GM18511 (cell line): ENCODE measurements at regions not wholly inside any gene's neighbourhood (a gene's known extent, or its start where the extent isn't known, plus 50 kb on each side); places are given as distances from the start of the nearest gene placed in this dataset.
A peak's percentile ranks its signal among the peaks of the same experiment; 100 is the strongest.
"Not testable (repeated sequence)": the region's sequence is repeated elsewhere in the genome, so short reads cannot be mapped to it uniquely, and the experiment has no call there.

Source experiments
- ATAC-seq: cut with Tn5 transposase; IDR thresholded peaks from one replicate; pipeline ENCODE4 v1.9.1; 2021; ENCODE audit warnings: mild to moderate bottlenecking, moderate library complexity; ENCODE audit not compliant: unreplicated experiment

- ATAC-seq = no peak
Observed at GRCh38 chr11:86167499-86168164, 76.9 kb upstream of the EED start.

- not testable (repeated sequence) for ATAC-seq
Observed at GRCh38 chr11:86166287-86166686, 78.3 kb upstream of the EED start.

- no peak for ATAC-seq
Observed at GRCh38 chr11:86164106-86164505, 80.4 kb upstream of the EED start.

DNA sequence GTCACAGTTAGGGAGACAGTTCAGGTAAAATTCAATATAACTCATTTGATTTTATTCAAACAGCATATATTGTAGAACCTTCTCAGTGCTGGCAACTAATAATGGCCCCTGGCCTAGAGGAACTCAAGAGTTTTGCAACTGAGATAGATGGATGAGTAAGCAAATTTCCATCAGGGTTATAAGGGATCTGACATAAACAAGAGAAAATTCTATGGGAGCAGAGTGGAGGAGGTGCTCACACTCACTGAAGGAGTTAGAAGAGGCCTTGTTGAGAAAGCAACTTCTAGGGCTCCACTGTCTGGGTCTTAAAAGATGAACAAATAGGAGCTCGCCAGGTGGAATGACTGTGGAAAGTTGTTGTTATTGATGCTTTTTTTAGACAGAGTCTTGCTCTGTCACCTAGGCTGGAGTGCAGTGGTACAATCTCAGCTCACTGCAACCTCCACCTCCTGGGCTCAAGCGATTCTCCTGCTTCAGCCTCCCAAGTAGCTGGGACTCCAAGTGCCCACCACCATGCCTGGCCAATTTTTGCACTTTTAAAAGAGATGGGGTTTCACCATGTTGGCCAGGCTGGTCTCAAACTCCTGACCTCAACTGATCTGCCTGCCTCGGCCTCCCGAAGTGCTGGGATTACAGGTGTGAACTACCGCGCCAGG, 81.2 kb upstream of the EED start:
- ATAC-seq = not testable (repeated sequence)

GRCh38 chr11:86162239-86162638, 82.3 kb upstream of the EED start:
- no peak for ATAC-seq

DNA sequence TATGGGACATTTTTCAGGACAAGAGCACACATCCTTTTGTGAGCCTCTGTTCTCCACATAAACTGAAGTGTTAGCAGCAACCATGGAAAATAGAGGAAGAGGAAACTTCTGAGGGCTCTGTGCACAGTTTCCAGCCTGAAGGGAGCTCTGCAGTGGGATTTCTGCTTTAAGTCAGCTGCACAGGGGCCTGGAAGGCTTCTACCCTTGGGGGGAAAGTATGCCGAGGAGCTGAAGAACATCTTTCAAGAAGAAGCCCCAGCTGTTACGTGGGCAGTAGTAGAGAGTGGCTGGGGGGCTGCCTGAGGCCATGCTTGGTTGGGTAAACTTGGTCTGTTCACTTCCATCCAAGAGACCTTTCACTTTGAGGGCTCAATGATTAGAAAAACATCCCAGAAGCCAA, 82.7 kb upstream of the EED start:
- no peak for ATAC-seq

GRCh38 chr11:86161336-86161735, 83.2 kb upstream of the EED start:
- ATAC-seq = no peak

DNA sequence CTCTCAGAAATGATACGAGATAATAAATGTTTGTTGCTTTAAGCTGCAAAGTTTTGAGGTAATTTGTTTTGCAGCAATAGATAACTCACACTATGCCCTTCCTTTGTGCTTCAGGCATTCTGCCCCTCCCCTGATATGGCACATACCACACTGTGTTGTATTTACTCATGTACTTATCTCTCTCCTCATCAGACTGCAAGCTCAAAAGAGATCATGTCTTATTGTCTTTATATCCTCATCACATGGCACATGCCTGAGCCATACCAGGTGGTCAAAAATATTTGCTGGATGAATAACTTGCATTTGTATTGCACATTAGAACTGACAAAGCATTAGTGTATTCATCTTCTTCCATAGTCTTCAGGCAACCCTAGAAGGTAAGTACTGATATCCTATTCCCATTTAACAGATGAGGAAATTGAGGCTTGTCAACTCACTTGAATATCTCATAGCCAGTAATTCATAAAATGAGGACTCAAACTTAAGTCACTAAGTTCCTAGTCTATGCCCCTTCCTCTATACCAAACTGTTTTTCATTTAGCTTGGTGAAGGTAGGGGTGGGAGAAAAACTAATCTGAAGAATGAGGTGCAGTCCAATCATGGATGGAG, 83.9 kb upstream of the EED start:
- ATAC-seq = no peak

DNA sequence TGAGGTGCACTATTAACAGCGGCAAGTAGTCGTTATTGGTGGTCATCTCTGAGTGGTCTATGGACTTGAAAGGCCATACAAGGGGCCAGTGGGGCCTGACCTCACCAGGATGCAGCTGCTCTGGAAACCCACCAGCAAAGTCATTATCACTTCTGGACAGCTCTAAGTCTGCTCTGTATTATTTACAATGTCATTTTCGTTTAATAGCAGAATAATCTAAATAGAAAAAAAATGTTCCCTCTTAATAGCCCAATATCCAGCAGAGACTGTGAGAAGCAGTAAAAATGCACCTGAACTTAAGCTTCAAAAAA, 85.0 kb upstream of the EED start:
- ATAC-seq = no peak

DNA sequence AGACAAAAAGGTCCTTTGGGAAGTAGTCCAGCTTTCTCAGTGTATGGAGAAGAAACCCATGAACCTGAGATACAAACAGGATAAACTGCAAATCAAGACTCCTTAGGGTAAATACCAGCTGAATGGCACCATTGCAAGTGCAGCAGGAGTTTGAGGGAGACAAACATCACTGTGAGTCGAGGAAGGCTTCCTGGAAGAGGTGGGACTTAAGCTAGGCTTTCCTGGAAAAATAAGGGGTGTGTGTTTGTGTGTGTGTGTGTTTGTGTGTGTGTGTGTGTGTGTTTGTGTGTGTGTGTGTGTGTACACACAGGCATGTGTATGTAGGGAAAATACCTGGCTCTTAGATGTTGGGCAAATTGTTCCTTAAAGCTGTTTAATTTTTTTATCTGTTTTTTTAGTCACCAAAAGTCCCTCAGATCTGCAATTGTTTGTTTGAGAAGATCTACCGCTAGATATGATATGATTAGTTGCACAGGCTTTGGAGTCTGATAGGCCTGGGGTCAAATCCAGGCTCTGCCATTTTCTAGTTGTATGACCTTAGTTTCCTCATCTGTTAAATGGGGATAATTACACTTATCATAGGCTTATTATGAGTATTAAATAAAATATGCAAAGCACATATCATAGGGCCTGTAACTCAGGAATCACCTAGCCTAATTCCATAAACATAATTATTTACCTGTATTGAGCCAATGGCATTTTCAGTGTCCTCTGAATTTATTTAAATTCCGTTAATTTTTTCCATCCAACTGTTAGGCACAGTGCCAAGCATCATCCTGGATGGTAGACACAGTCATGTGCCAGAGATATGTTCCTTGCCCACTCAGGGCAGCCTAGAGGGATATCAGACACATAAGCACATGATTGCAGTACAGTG, 85.6 kb upstream of the EED start:
- ATAC-seq = no peak

GRCh38 chr11:86157797-86158378, 86.7 kb upstream of the EED start:
- no peak for ATAC-seq

DNA sequence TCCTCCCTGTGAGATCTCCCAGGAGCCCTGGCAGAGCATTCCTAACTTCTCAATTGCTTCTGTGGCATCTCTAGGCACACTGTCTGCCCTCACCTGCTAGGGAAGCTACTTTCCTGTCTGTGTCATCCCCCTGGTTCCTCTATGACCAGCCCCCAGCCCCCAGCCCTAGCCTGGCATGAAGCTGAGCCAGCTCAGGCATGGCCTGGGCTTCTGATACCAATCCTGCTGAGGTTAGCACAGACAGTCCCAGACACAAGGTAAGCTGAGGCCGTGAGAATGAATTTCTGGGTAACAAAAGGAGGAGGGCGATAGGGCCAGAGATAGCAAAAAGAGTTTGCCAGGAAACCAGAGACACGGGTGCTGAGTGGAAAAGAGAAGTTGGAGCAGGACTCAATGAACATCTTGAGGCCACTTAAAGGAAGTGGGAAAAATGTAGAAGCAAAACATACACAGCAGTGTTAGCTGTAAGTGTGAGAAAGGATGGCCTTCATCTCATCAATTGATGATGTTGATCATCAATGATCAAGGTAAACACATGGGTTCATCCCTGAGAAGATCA, 87.6 kb upstream of the PICALM start:
- no peak for ATAC-seq

- no peak for ATAC-seq
Observed at GRCh38 chr11:86155200-86155844, 86.4 kb upstream of the PICALM start.

GRCh38 chr11:86153439-86153838, 84.6 kb upstream of the PICALM start:
- no peak for ATAC-seq

DNA sequence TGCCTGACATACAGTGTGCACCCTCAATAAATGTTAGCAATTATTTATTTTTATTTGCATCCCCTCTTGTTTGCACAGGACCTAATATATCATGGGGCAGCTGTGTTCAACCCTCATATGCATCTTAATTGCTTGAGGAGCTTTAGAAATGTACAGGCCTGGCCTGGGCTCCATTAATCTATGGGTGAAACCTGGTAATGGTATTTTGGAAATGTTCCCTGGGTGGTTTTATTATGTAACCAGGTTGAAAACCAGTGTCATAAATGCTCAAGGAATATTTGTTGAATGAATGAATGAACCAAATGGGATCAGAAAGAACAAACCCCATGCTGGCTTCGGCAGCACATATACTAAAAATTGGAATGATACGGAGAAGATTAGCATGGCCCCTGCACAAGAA, 84.0 kb upstream of the PICALM start:
- ATAC-seq = no peak

DNA sequence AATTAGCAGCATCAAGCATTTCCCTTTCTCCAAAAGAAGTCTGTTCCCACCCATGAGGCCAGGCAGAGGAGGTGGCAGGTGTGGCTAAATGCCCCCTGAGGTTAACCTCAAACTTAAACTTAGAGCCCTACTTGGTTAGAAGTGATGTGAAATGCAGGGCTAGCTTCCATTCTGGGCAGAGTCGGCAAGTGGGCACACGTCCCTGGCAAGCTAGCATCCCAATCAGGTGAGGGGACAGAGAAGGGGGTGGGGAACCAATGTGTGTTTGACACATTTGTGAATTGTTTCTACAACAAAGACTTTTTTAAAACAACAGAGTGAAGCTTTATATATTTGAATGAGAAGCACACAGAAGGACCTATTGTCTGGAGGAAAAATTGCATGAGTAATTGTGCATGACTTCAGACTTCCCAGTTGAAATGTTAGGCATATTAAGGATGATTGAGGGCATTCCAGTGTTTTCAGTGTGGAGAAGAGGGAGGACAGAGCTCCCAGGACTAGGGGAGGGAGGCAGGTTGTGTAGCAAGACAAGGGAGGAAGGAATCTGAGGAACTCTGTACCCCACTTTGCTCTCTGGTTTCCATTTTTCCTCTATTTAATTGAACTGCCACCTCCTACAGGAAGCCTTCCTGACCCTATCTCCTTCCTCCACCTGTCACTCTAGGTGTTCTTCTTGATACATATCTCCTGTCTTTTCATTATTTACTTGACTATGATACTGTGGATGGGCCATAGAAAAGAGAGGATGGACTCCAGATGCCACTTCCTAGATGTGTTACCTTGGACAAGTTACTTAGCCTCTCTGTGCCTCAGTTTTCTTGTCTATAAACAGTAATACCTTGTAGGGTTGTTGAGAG, 83.3 kb upstream of the PICALM start:
- peak; percentile 47 for ATAC-seq

- peak; percentile 63 for ATAC-seq
Observed at GRCh38 chr11:86151174-86152005, 82.5 kb upstream of the PICALM start.

DNA sequence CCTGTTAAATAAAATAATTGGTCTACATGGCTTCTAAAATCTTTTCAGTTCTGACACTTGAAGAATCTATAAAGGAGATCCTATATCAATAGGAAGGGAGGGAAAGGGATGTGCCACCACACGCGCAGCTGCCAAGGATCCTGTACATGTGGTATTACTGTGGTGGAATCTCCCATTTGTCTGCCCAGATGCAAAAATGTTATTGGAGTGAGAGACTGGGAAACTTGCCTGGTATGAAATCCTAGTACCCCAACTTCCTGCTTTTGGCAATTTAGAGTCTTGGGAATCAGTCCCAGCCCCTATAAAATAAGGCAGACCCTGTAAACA, 81.9 kb upstream of the PICALM start:
- ATAC-seq = no peak

DNA sequence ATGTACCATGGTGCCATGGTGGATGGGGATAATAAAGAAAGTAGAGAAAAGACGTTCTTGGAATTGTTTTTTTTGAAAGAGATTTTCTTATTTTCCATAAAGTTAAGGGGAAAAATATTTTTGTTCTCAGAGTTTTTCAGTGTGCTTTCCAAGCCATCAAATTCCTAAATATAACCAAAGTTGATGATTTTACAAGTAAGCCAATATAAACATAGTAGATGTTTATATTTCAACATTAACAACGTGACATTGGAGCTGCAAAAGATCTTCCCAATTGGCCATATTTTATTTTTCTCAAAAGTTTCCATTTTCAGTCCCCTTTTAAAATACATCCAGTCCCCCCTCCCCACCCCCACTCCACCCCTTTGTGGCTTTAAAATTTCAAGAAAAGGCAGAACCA, 80.9 kb upstream of the PICALM start:
- ATAC-seq = no peak
